IMR-90 (cell line): ENCODE measurements at regions not wholly inside any gene's neighbourhood (a gene's known extent, or its start where the extent isn't known, plus 50 kb on each side); places are given as distances from the start of the nearest gene placed in this dataset.

ENCODE experiments used
- ATAC-seq: fragments of 200-7000 bp; cut with Tn5 transposase; 2 replicates; pipeline ENCODE4 v1.9.1; 2020; ENCODE audit warnings: low read depth, mild to moderate bottlenecking, moderate library complexity
- BruUV-seq: library from RNA; stranded (reverse); fragments of 400-500 nt; replicated peaks from 2 replicates; lab custom pipeline; 2021; lab: Mats Ljungman, UMichigan
- CTCF ChIA-PET: fragments of 300-600 bp; formaldehyde crosslinking; extraction: SDS; loops from one replicate; lab custom pipeline; 2021; ENCODE audit warnings: antibody characterized with exemption; lab: Yijun Ruan, JAX
- POLR2A ChIA-PET: fragments of 300-600 bp; sonication (Branson Sonifier 250); formaldehyde crosslinking; loops from one replicate; lab custom pipeline; 2022; ENCODE audit warnings: antibody characterized with exemption; ENCODE audit not compliant: unreplicated experiment; lab: Charles Lee
- DNase-seq: peaks from one replicate; pipeline ENCODE4 v3.0.0; 2013
- H2AFZ ChIP-seq: replicated peaks from 2 replicates; pipeline ENCODE3; 2013; ENCODE audit warnings: low read length, mild to moderate bottlenecking; ENCODE audit not compliant: poor library complexity
- H2AK5ac ChIP-seq: 2 replicates; pipeline ENCODE4 v1.6.1; 2013; ENCODE audit warnings: low read depth, low read length, inconsistent platforms
- H2AK9ac ChIP-seq: replicated peaks from 2 replicates; pipeline ENCODE3; 2013; ENCODE audit warnings: mild to moderate bottlenecking, low read depth, low read length, moderate library complexity; ENCODE audit not compliant: poor library complexity
- H2BK120ac ChIP-seq: 2 replicates; pipeline ENCODE4 v1.6.1; 2013; ENCODE audit warnings: low read depth, low read length, inconsistent platforms
- H2BK15ac ChIP-seq: 3 replicates; pipeline ENCODE4 v1.6.1; 2013; ENCODE audit warnings: low read depth, low read length, inconsistent platforms
- H2BK20ac ChIP-seq: 2 replicates; pipeline ENCODE4 v1.6.1; 2013; ENCODE audit warnings: low read depth, mild to moderate bottlenecking, inconsistent platforms, low read length, moderate library complexity
- H2BK5ac ChIP-seq: 2 replicates; pipeline ENCODE4 v1.6.1; 2013; ENCODE audit warnings: mild to moderate bottlenecking, low read depth, low read length, inconsistent platforms; ENCODE audit not compliant: poor library complexity, severe bottlenecking
- H3K14ac ChIP-seq: replicated peaks from 2 replicates; pipeline ENCODE4 v1.6.1; 2013; ENCODE audit warnings: low read depth, low read length, inconsistent platforms
- H3K18ac ChIP-seq: 2 replicates; pipeline ENCODE4 v1.6.1; 2013; ENCODE audit warnings: low read depth, low read length, control low read depth
- H3K23ac ChIP-seq: 2 replicates; pipeline ENCODE4 v1.6.1; 2013; ENCODE audit warnings: low read depth, low read length, inconsistent platforms
- H3K27ac ChIP-seq: 2 replicates; pipeline ENCODE4 v1.5.1; 2013; ENCODE audit warnings: mild to moderate bottlenecking, control low read depth, low read length; ENCODE audit not compliant: insufficient read depth
- H3K27me3 ChIP-seq: 2 replicates; pipeline ENCODE4 v1.6.1; 2013; ENCODE audit warnings: low read length; ENCODE audit not compliant: control insufficient read depth, insufficient read depth
- H3K36me3 ChIP-seq: 2 replicates; pipeline ENCODE4 v1.6.1; 2013; ENCODE audit warnings: low read length, mixed read lengths; ENCODE audit not compliant: control insufficient read depth, insufficient read depth
- H3K4ac ChIP-seq: 2 replicates; pipeline ENCODE4 v1.6.1; 2013; ENCODE audit warnings: low read depth, low read length, inconsistent platforms
- H3K4me1 ChIP-seq: 2 replicates; pipeline ENCODE4 v1.6.1; 2013; ENCODE audit warnings: low read length, mixed read lengths; ENCODE audit not compliant: control insufficient read depth, insufficient read depth
- H3K4me2 ChIP-seq: 2 replicates; pipeline ENCODE4 v1.6.1; 2013; ENCODE audit warnings: low read depth, mild to moderate bottlenecking, control low read depth, low read length, moderate library complexity
- H3K4me3 ChIP-seq: 2 replicates; pipeline ENCODE4 v1.5.1; 2013; ENCODE audit warnings: low read depth, mild to moderate bottlenecking, control low read depth, low read length, moderate library complexity; ENCODE audit not compliant: insufficient read depth
- H3K56ac ChIP-seq: 2 replicates; pipeline ENCODE4 v1.6.1; 2013; ENCODE audit warnings: low read length, inconsistent platforms; ENCODE audit not compliant: insufficient read depth; ENCODE audit errors: extremely low read depth
- H3K79me1 ChIP-seq, 2 experiments: 2 replicates each; pipeline ENCODE4 v1.6.1; 2013; ENCODE audit warnings: low read length in 2 of 2, inconsistent platforms in 1 of 2, low read depth in 1 of 2
- H3K9ac ChIP-seq: 2 replicates; pipeline ENCODE4 v1.6.1; 2013; ENCODE audit warnings: low read depth, low read length, control low read depth
- H3K9me1 ChIP-seq: 2 replicates; pipeline ENCODE4 v1.6.1; 2013; ENCODE audit warnings: low read length, inconsistent platforms; ENCODE audit not compliant: insufficient read depth
- H3K9me3 ChIP-seq: 2 replicates; pipeline ENCODE4 v1.6.1; 2013; ENCODE audit warnings: low read length; ENCODE audit not compliant: control insufficient read depth, insufficient read depth
- H4K20me1 ChIP-seq: 2 replicates; pipeline ENCODE4 v1.6.1; 2013; ENCODE audit warnings: low read length, inconsistent platforms; ENCODE audit not compliant: insufficient read depth
- H4K5ac ChIP-seq: 2 replicates; pipeline ENCODE4 v1.6.1; 2013; ENCODE audit warnings: mild to moderate bottlenecking, low read depth, low read length, control low read depth
- H4K8ac ChIP-seq, 2 experiments: 2 replicates each; pipeline ENCODE4 v1.6.1; 2013; ENCODE audit warnings: low read depth in 2 of 2, low read length in 2 of 2, control low read depth in 1 of 2, inconsistent platforms in 1 of 2
- H4K91ac ChIP-seq: 2 replicates; pipeline ENCODE4 v1.6.1; 2013; ENCODE audit warnings: low read depth, low read length, inconsistent platforms; ENCODE audit not compliant: insufficient read depth
- BHLHE40 ChIP-seq: fragments of 150-350 bp; IDR thresholded peaks from 2 replicates; pipeline ENCODE4 v1.6.1; 2016; ENCODE audit warnings: mild to moderate bottlenecking, low read depth, low read length
- CEBPB ChIP-seq: IDR thresholded peaks from 2 replicates; pipeline ENCODE4 v1.6.1; 2012; ENCODE audit warnings: low read depth, low read length, improper control_type of control experiment
- FOS ChIP-seq: fragments of 150-350 bp; IDR thresholded peaks from 2 replicates; pipeline ENCODE4 v1.6.1; 2016; ENCODE audit warnings: low read depth, low read length
- MAZ ChIP-seq: IDR thresholded peaks from 2 replicates; pipeline ENCODE4 v1.6.1; 2012; ENCODE audit warnings: low read depth, mild to moderate bottlenecking, low read length, improper control_type of control experiment, moderate library complexity, borderline replicate concordance
- MXI1 ChIP-seq: IDR thresholded peaks from 2 replicates; pipeline ENCODE4 v1.6.1; 2012; ENCODE audit warnings: low read depth, mild to moderate bottlenecking, low read length, moderate library complexity, borderline replicate concordance
- POLR2A ChIP-seq: IDR thresholded peaks from 2 replicates; pipeline ENCODE4 v1.6.1; 2012; ENCODE audit warnings: mild to moderate bottlenecking, low read depth, low read length
- SMC3 ChIP-seq: fragments of 150-350 bp; IDR thresholded peaks from 2 replicates; pipeline ENCODE4 v1.6.1; 2016; ENCODE audit warnings: low read depth, mild to moderate bottlenecking, antibody characterized with exemption, low read length, moderate library complexity
- WGBS, 2 experiments: methylation state at CpG; one replicate each; pipeline versions ENCODE4 v1.1.5 to v1.1.7; 2013; ENCODE audit warnings: missing lambda C conversion rate in 2 of 2; ENCODE audit not compliant: insufficient read length in 1 of 2; ENCODE audit errors: extremely low coverage in 2 of 2; 5-methylcytosine and 5-hydroxymethylcytosine counted together
- dilution Hi-C: fragments of 300-500 bp; cut with HindIII; formaldehyde crosslinking; loops from one replicate; pipeline ENCODE4 v1.14.3; 2018; ENCODE audit warnings: low sequenced_read_pairs; ENCODE audit not compliant: unreplicated experiment
- in situ Hi-C: fragments of 300-500 bp; cut with MboI; formaldehyde crosslinking; loops from 3 replicates; pipeline ENCODE4 v1.14.3; 2019; ENCODE audit warnings: low sequenced_read_pairs, inconsistent platforms, mixed read lengths
- intact Hi-C: fragments of 100-400 bp; cut with micrococcal nuclease; formaldehyde crosslinking; loops from 2 replicates; pipeline ENCODE4 v1.10.0; 2022
- TF ChIP-seq, protein P1 (sequence below): fragments of 150-350 bp; IDR thresholded peaks from 2 replicates; pipeline ENCODE4 v1.6.1; 2016; ENCODE audit warnings: low read depth, mild to moderate bottlenecking, low read length, moderate library complexity, borderline replicate concordance

DNA sequence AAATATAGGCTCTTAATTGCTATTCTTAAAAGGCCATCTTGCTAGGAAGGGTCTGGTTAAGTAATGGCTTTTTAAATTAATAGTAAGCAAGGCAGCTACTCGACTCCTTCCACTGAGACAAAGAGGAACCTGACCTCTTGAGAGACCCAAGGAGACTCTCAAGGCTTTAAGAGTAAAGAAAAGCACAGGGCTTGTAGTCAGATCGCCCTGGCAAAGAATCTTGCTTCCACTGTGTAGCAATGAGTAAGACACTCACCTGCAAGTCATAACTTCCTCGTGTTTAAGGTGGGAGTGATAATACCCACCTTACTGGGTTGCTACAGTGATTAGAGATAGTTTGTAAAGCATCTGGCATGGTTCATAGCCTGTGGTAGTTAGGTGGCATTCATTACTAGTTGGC lies 274.5 kb downstream of the TSN start:
- dilution Hi-C loops (no loop called here), in situ Hi-C loops (no loop called here), intact Hi-C loops (no loop called here)
- H2AK5ac ChIP-seq = no peak overlapping the region
- no peak overlapping the region for H3K4me2 ChIP-seq
- no peaks in the 10 kb centered on the region for H3K9me1 ChIP-seq
- no peaks in the 10 kb centered on the region for H3K27me3 ChIP-seq
- 80% methylated on average over 1 of the region's 3 CpGs; no CpG with 5 or more reads in 1 of the 2 experiments for WGBS, 2 experiments
- H3K4me1 ChIP-seq = peaks cover 5% of the 10 kb centered on the region
- H2BK15ac ChIP-seq = no peak overlapping the region
- DNase-seq (no peak), ATAC-seq (no peak)
- H3K36me3 ChIP-seq = no peaks in the 10 kb centered on the region
- H4K20me1 ChIP-seq = no peaks in the 10 kb centered on the region
- no peak overlapping the region for H2BK20ac ChIP-seq
- H3K56ac ChIP-seq = no peak overlapping the region
- ChIA-PET CTCF (no interaction called here), POLR2A (no interaction called here)
- H4K5ac ChIP-seq = no peak overlapping the region
- no peak overlapping the region for H2BK5ac ChIP-seq
- H3K9me3 ChIP-seq = no peaks in the 10 kb centered on the region
- H4K8ac ChIP-seq = no peak overlapping the region
- H3K4ac ChIP-seq = no peak overlapping the region
- H2AK9ac ChIP-seq = no peak overlapping the region
- no peak overlapping the region for H3K18ac ChIP-seq
- no peak overlapping the region for H3K27ac ChIP-seq
- TF ChIP-seq SMC3 (no peak), MXI1 (no peak), MAZ (no peak), BHLHE40 (no peak), CEBPB (no peak), FOS (no peak), POLR2A (no peak)
- TF ChIP-seq, protein P1, sequence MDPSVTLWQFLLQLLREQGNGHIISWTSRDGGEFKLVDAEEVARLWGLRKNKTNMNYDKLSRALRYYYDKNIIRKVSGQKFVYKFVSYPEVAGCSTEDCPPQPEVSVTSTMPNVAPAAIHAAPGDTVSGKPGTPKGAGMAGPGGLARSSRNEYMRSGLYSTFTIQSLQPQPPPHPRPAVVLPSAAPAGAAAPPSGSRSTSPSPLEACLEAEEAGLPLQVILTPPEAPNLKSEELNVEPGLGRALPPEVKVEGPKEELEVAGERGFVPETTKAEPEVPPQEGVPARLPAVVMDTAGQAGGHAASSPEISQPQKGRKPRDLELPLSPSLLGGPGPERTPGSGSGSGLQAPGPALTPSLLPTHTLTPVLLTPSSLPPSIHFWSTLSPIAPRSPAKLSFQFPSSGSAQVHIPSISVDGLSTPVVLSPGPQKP = no peak
- H3K23ac ChIP-seq = no peak overlapping the region
- no peak overlapping the region for H2AFZ ChIP-seq
- no peak overlapping the region for H3K9ac ChIP-seq
- no peak overlapping the region for H3K4me3 ChIP-seq
- peak overlapping the region; percentile 27; the same call in 1 of the 2 replicates for H4K91ac ChIP-seq
- H2BK120ac ChIP-seq = no peak overlapping the region
- no peak overlapping the region for H3K14ac ChIP-seq
- BruUV-seq = no TSS peak
- no peaks in the 10 kb centered on the region for H3K79me1 ChIP-seq
